ENCODE measurements at regions not wholly inside any gene's neighbourhood (a gene's known extent, or its start where the extent isn't known, plus 50 kb on each side); places are given as distances from the start of the nearest gene placed in this dataset.

GRCh38 chr18:65547046-65547445 is 203.8 kb upstream of the CDH7 start:
- no peak for DNase-seq

- no peak for DNase-seq
Observed at GRCh38 chr18:65544701-65545100, 206.1 kb upstream of the CDH7 start.

DNA sequence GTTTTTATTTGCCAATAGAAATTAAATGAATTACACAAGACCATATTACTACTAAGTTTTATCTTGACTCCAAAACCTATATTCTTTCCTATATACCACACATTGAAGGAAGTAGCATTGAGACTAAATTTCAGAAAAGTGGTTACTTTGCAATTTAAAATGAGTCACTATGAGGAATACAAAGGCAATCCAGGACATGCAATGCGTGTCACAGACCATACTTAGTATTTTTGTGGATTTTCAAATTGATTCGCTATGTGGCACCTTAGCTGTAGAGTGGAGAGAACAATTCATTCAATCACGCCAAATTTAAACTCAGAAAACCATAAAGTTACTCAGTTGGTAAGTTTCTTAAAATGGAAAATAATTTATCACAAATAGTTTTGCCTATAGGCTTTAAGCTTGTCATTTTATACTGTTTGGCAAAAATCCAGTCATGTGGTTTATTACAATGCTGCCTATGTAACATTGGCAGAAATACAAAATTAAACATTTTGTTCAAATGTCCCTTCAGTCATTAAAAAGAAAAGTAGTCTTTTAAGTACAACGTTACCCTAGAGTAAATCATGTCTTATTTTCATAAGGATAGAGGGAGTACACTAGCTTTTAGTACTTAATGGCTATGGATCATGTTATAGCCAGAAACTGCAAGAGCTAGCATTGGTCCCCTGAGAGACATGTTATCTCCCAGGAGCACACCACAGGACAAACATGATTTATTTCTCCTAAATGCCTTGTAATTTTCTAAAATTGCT is 222.8 kb upstream of the CDH7 start:
- no peak for DNase-seq

DNA sequence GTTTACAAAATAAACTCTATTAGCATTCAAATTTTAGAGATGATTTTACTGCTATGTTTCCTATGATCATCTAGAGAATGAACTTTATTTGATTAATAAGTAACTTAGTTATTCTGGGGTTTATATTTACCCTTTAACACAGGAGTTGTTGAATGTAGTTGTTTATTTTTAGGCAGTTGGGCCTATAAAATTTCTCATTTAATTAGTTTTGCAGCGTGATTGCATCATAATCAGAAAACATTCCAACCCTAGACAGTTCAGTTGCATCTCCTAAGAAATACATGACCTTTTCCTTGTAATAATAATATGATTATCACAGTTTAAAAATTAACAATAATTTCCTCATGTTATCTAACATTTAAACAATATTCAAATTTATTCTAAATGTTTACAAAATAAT is 224.7 kb upstream of the CDH7 start:
- no peak for DNase-seq

- no peak for DNase-seq
Observed at GRCh38 chr18:65523461-65523860, 227.4 kb upstream of the CDH7 start.

- DNase-seq: no peak
Observed at GRCh38 chr18:65522907-65523306, 227.9 kb upstream of the CDH7 start.

DNA sequence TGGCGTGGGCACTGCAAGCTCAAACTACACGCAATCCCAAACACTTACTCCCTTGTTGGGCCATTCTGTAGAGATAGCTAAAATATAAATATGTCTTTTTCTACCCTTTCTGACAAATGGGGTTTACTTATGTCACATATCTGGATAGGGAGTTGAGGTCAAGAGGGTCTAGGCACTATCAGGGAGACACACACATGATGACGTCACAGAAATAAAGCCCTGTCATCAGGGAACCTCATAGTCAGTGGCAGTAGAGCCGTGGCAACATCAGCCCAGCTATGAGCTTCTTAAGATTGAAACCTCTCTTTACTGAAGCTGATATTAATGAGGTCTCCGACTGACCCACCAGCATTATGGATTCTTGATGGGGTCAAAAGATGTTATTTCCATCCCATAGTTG is 234.6 kb upstream of the CDH7 start:
- no peak for DNase-seq

DNA sequence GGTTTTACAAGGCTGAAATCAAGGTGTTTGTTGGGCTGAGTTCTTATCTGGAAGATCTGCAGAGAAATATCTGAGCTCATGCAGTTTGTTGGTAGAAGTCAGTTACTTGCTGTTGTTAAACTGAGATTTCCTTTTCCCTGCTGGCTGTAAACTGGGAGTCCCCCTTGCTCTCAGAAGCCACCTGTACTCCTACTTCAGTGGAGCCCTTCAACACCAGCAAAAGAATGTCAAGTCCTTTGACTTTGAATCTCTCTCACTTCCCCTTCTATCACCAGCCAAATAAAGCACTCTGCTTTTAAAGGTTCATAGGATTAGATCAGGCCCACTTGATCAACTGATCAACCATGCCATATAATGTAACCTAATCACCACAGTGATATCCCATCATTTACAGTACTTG is 252.2 kb upstream of the CDH7 start:
- no peak for DNase-seq

DNA sequence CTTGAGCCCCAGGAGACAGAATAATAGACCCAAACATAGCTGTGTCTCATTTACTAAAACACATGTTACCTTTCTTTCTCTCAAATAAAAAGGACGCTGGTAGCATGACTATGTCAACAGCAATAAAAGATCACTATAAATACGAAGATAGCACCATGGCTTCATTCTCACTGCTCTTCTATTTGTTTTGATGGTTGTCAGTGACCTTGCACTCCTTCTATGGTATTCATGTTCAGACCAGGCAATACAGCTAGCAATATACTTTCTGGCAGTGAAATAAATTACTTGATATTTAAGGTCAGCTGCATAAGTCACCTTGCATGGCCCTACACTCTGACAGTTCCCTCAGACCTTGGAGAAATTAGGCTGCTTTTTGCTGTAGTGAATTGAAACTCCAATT is 263.2 kb upstream of the CDH7 start:
- no peak for DNase-seq

DNA sequence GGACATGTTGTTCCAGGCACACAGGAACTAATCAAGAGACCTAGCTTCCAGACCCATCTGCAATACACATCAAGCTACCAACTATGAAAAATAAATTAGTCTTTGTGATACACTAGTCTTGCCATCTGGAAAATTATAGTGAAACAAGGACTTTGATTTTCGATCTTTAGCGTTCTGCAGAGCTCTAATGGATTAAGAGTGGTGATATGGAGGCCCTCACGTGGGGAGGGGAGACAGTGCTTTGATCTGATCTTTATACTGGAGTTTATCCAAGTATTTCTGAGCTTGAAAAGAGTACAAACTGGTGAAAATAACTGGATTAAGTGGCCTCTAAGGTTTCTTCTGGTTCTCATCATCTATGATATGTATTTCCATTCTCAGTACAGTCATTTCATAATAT is 273.4 kb upstream of the CDH7 start:
- DNase-seq: no peak

GRCh38 chr18:65468881-65469280 is 281.9 kb upstream of the CDH7 start:
- no peak for DNase-seq

DNA sequence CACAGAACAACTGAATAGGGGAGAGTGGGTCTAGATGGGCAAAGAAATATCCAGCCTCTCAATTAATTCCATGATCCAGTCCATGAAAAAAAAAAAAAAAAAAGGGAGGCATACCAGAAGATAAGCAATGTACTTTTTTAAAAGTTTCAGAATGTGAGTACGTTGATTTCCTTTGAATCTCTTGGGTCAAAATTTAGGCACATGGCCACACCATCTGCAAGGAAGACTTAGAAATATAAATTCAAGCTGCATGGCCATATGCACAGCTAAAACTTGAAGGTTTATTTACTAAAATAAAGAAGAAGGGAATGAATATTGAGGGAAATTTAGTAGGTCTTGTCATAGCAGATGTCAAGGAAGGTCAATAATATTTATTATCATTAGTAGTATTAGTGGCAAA is 286.5 kb upstream of the CDH7 start:
- DNase-seq: no peak

- no peak for DNase-seq
Observed at GRCh38 chr18:65459741-65460140, 291.1 kb upstream of the CDH7 start.

DNA sequence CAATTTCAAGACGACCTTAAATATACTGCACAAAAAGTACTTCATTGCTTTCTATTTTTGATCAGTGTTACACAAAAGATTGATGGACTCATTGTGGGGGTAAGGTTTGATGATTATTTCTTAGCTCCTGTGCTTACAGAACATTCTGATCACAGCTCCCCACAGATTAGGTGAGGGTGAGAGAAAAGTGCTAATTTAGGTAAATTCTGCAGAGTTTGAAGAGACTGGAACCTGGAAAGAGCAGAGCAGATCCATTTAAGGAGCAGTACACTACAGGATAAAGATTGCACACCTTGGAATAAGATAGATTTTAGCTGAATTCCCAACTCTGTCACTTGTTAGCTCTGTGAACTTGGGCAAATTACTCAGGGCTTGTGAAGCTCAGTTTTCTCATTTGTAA is 291.9 kb upstream of the CDH7 start:
- DNase-seq: no peak

GRCh38 chr18:65439188-65439587 is 311.6 kb upstream of the CDH7 start:
- DNase-seq: no peak

- no peak for DNase-seq
Observed at GRCh38 chr18:65436430-65436829, 314.4 kb upstream of the CDH7 start.

GRCh38 chr18:65435534-65435933 is 315.3 kb upstream of the CDH7 start:
- no peak for DNase-seq

GRCh38 chr18:65429601-65430000 is 321.2 kb upstream of the CDH7 start:
- DNase-seq: no peak

GRCh38 chr18:65425366-65425765 is 325.4 kb upstream of the CDH7 start:
- no peak for DNase-seq

DNA sequence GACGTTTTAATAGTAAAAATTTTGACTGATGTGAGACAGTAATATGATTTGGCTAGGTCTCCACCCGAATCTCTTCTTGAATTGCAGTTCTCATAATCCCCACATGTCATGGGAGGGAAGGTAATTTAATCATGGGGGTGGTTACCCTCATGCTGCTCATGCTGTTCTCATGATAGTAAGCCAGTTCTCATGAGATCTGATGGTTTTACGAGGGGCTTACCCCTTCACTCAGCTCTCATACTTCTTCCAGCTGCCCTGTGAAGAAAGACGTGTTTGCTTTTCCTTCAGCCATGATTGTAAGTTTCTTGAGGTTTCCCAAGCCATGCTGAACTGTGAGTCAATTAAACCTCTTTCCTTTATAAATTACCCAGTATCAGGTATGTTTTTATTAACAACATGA is 327.0 kb upstream of the CDH7 start:
- DNase-seq: no peak

DNA sequence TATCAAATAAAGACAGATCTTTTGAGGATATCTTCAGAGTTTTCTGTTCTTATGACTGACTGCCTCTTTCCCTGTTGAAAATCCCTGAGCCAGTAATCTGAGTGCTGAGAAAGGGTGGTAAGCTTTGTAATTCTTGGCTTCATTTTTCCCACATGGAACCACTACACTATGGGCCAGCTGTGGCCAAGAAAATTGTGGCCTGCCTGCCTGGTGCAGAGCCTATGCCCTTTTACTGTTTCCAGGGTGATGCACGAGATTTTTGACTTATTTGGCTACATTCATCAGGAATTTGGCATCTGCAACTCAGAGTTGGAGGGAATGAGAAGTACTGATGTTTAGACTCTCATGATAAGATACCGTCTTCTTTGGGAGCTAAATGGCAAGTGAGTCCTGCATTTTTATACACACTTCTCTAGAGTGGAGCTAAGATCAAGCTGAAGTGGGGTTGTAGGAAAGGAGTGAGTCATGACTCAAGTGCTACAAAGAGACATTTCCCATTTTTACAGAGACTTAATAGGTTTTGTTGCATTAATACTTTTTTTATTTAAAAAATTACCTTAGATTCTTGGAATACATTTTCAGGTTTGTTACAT is 328.2 kb upstream of the CDH7 start:
- no peak for DNase-seq

- DNase-seq: no peak
Observed at GRCh38 chr18:65415098-65415497, 335.7 kb upstream of the CDH7 start.

DNA sequence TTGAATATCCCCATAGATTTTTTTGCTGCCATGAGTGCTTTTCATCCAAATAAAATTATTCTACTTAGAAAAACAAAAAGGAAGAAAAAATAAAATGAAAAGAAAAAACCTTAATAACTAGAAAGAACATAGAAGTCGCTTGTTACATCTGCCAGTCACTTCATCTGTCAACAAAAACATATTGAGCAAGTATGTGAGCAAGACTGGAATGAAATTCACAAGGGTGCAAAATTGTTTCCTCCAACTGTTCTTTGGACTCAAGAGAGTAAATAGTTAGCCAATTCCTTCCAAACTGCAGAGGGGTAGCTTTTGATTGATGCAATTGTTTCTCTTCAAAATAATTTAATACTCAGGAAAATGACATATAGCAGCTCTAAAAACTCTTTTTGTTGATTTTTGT is 336.3 kb upstream of the CDH7 start:
- DNase-seq: no peak

DNA sequence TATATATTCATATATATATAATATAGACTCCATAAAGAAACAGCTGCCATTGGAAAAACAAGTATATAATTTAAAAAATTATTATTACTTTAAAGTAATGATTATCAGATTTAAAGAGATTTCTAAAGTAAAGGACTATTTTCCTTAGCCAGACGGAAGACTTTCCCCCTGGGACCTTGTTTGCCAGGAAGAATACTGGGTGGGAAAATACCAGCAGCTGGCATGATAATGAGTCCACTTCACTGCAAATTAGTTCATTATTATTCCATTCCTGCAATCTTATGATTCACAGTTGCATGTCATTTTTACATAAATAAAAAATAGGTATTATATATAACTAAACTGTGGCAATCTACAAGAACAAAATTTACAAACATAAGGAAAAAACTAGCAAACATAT is 339.8 kb upstream of the CDH7 start:
- no peak for DNase-seq

- no peak for DNase-seq
Observed at GRCh38 chr18:65409261-65409660, 341.6 kb upstream of the CDH7 start.
